H1 (cell line): ENCODE measurements at regions not wholly inside any gene's neighbourhood (a gene's known extent, or its start where the extent isn't known, plus 50 kb on each side); places are given as distances from the start of the nearest gene placed in this dataset.

Experiments
- CTCF ChIA-PET: fragments of 300-600 bp; sonication (Branson Sonifier 250); formaldehyde crosslinking; loops from one replicate; lab custom pipeline; 2021; ENCODE audit not compliant: partially characterized antibody; lab: Charles Lee
- POLR2A ChIA-PET: fragments of 300-600 bp; sonication (Branson Sonifier 250); formaldehyde crosslinking; loops from one replicate; lab custom pipeline; 2021; ENCODE audit warnings: inconsistent platforms; ENCODE audit not compliant: partially characterized antibody; lab: Charles Lee
- DNase-seq, 2 experiments: peaks; one replicate each; pipeline versions ENCODE4 v3.0.0 to v3.0.0-alpha.2; 2010 to 2022; ENCODE audit warnings: low spot score in 2 of 2, low read depth in 1 of 2, mixed read lengths in 1 of 2
- FAIRE-seq: peaks from 2 replicates; lab custom pipeline; 2011; peaks lifted over from hg19 to GRCh38; lab: Jason Lieb, UNC
- H2AFZ ChIP-seq: 2 replicates; pipeline ENCODE4 v1.8.1; 2012; ENCODE audit warnings: low read length, inconsistent platforms
- H2AK5ac ChIP-seq: 2 replicates; pipeline ENCODE4 v1.6.1; 2013; ENCODE audit warnings: low read depth, low read length
- H2BK120ac ChIP-seq: replicated peaks from 2 replicates; pipeline ENCODE3; 2013; ENCODE audit warnings: low read depth, low read length, inconsistent platforms
- H2BK12ac ChIP-seq: 2 replicates; pipeline ENCODE4 v1.6.1; 2013; ENCODE audit warnings: low read depth, low read length
- H2BK15ac ChIP-seq: 2 replicates; pipeline ENCODE4 v1.6.1; 2013; ENCODE audit warnings: low read length
- H2BK20ac ChIP-seq: 2 replicates; pipeline ENCODE4 v1.6.1; 2013; ENCODE audit warnings: low read length
- H2BK5ac ChIP-seq: 2 replicates; pipeline ENCODE4 v1.6.1; 2013; ENCODE audit warnings: low read depth, low read length
- H3K14ac ChIP-seq: 2 replicates; pipeline ENCODE4 v1.6.1; 2013; ENCODE audit warnings: inconsistent platforms; ENCODE audit not compliant: insufficient read length
- H3K18ac ChIP-seq: 2 replicates; pipeline ENCODE4 v1.6.1; 2013; ENCODE audit warnings: low read length; ENCODE audit errors: extremely low read depth
- H3K23ac ChIP-seq: 2 replicates; pipeline ENCODE4 v1.6.1; 2013; ENCODE audit warnings: inconsistent platforms; ENCODE audit not compliant: insufficient read length
- H3K23me2 ChIP-seq: 2 replicates; pipeline ENCODE4 v1.6.1; 2013; ENCODE audit warnings: low read depth, low read length
- H3K27ac ChIP-seq: 2 replicates; pipeline ENCODE4 v1.6.1; 2011; ENCODE audit warnings: low read depth, low read length, inconsistent platforms
- H3K27me3 ChIP-seq, 4 experiments: replicated peaks in 1 of 4; 1 replicate in 1 of 4; 2 replicates in 3 of 4; pipeline versions ENCODE4 v1.6.1 to v1.8.1; 2011 to 2013; ENCODE audit warnings: low read length in 3 of 4, mild to moderate bottlenecking in 3 of 4, inconsistent platforms in 2 of 4, mixed read lengths in 2 of 4, moderate library complexity in 1 of 4; ENCODE audit not compliant: control insufficient read depth in 3 of 4, insufficient read depth in 3 of 4; ENCODE audit errors: extremely low read depth in 1 of 4
- H3K36me3 ChIP-seq, 4 experiments: 2 replicates each; pipeline versions ENCODE4 v1.6.1 to v1.8.1; 2011 to 2013; ENCODE audit warnings: mild to moderate bottlenecking in 4 of 4, low read length in 3 of 4, moderate library complexity in 2 of 4, control low read depth in 1 of 4, inconsistent platforms in 1 of 4; ENCODE audit not compliant: insufficient read depth in 4 of 4, control insufficient read depth in 2 of 4
- H3K4ac ChIP-seq: replicated peaks from 2 replicates; pipeline ENCODE3; 2013; ENCODE audit warnings: low read length, low read depth, mixed read lengths, inconsistent platforms; ENCODE audit not compliant: insufficient read length
- H3K4me1 ChIP-seq, 4 experiments: replicated peaks in 1 of 4; 1 replicate in 1 of 4; 2 replicates in 3 of 4; pipeline versions ENCODE4 v1.6.1 to v1.8.1; 2011 to 2013; ENCODE audit warnings: low read length in 3 of 4, inconsistent platforms in 2 of 4, mixed read lengths in 1 of 4; ENCODE audit not compliant: insufficient read depth in 4 of 4, control insufficient read depth in 3 of 4
- H3K4me2 ChIP-seq, 2 experiments: 2 replicates each; pipeline versions ENCODE4 v1.6.1 to v1.8.1; 2011 to 2013; ENCODE audit warnings: low read depth in 2 of 2, low read length in 2 of 2, control low read depth in 1 of 2, inconsistent platforms in 1 of 2, mild to moderate bottlenecking in 1 of 2; ENCODE audit not compliant: insufficient read depth in 1 of 2
- H3K4me3 ChIP-seq, 4 experiments: fragments of 200-600, 300-600 bp in 1 of 4; sonication (generic), shearing (Covaris generic), sonication (Bioruptor Twin) in 1 of 4; 2 replicates each; pipeline versions ENCODE4 v1.5.1 to v1.8.1; 2011 to 2016; ENCODE audit warnings: low read length in 4 of 4, low read depth in 3 of 4, control low read depth in 2 of 4, inconsistent platforms in 2 of 4, mild to moderate bottlenecking in 2 of 4, mixed read lengths in 1 of 4, moderate library complexity in 1 of 4; ENCODE audit not compliant: insufficient read depth in 2 of 4; ENCODE audit errors: extremely low read depth in 1 of 4
- H3K56ac ChIP-seq: replicated peaks from 2 replicates; pipeline ENCODE3; 2013; ENCODE audit warnings: low read depth, mild to moderate bottlenecking, mixed read lengths, low read length, inconsistent platforms; ENCODE audit not compliant: insufficient read length
- H3K79me1 ChIP-seq: 2 replicates; pipeline ENCODE4 v1.6.1; 2013; ENCODE audit warnings: low read depth, low read length, control low read depth
- H3K79me2 ChIP-seq, 2 experiments: 2 replicates each; pipeline versions ENCODE4 v1.6.1 to v1.8.1; 2012 to 2013; ENCODE audit warnings: low read length in 2 of 2, mild to moderate bottlenecking in 2 of 2, inconsistent platforms in 1 of 2; ENCODE audit not compliant: insufficient read depth in 2 of 2, control insufficient read depth in 1 of 2
- H3K9ac ChIP-seq, 4 experiments: replicated peaks in 1 of 4; 1 replicate in 1 of 4; 2 replicates in 3 of 4; pipeline versions ENCODE4 v1.6.1 to v1.8.1; 2011 to 2013; ENCODE audit warnings: low read depth in 3 of 4, low read length in 3 of 4, control low read depth in 2 of 4, mild to moderate bottlenecking in 2 of 4, moderate library complexity in 2 of 4, inconsistent platforms in 1 of 4; ENCODE audit errors: extremely low read depth in 1 of 4
- H3K9me3 ChIP-seq, 2 experiments: 2 replicates each; pipeline versions ENCODE4 v1.6.1 to v1.8.1; 2012 to 2013; ENCODE audit warnings: mild to moderate bottlenecking in 2 of 2, moderate library complexity in 2 of 2, control low read depth in 1 of 2, inconsistent platforms in 1 of 2, low read depth in 1 of 2, low read length in 1 of 2, mixed read lengths in 1 of 2; ENCODE audit not compliant: insufficient read depth in 2 of 2
- H4K20me1 ChIP-seq, 2 experiments: replicated peaks in 1 of 2; 2 replicates each; pipeline versions ENCODE3 to v1.8.1; 2011 to 2013; ENCODE audit warnings: inconsistent platforms in 2 of 2, low read length in 2 of 2, mild to moderate bottlenecking in 1 of 2; ENCODE audit not compliant: insufficient read depth in 2 of 2, control insufficient read depth in 1 of 2
- H4K5ac ChIP-seq: 2 replicates; pipeline ENCODE4 v1.6.1; 2013; ENCODE audit warnings: low read length, low read depth, mixed read lengths, inconsistent platforms; ENCODE audit not compliant: insufficient read length
- H4K8ac ChIP-seq: 2 replicates; pipeline ENCODE4 v1.8.0; 2013; ENCODE audit warnings: mild to moderate bottlenecking, moderate library complexity, low read length, inconsistent platforms; ENCODE audit not compliant: insufficient read depth; ENCODE audit errors: extremely low read depth
- H4K91ac ChIP-seq: replicated peaks from 2 replicates; pipeline ENCODE3; 2013; ENCODE audit warnings: low read length, mixed read lengths, inconsistent platforms; ENCODE audit not compliant: insufficient read length
- EP300 ChIP-seq, 2 experiments: IDR thresholded peaks; 1 replicate in 1 of 2; 2 replicates in 1 of 2; pipeline ENCODE4 v1.6.1; 2011 to 2012; ENCODE audit warnings: low read depth in 2 of 2, low read length in 2 of 2, mild to moderate bottlenecking in 2 of 2, borderline replicate concordance in 1 of 2, inconsistent platforms in 1 of 2, moderate library complexity in 1 of 2
- JUND ChIP-seq: IDR thresholded peaks from 2 replicates; pipeline ENCODE4 v1.6.1; 2011; ENCODE audit warnings: mild to moderate bottlenecking, improper control_type of control experiment, low read length
- KDM5A ChIP-seq: fragments of 200-600 bp; IDR thresholded peaks from 2 replicates; pipeline ENCODE4 v1.7.1; 2012; ENCODE audit warnings: mild to moderate bottlenecking, low read length, inconsistent platforms, mixed read lengths

- Histone ChIP-seq H3K14ac (no peak overlapping the region), H3K4ac (no peak overlapping the region), H2BK5ac (no peak overlapping the region), H2BK15ac (no peak overlapping the region), H3K27me3 (no peaks in the 10 kb centered on the region), H2BK20ac (no peak overlapping the region), H3K9me3 (no peaks in the 10 kb centered on the region; a peak in 1 of 4 replicates), H3K4me3 (no peak overlapping the region), H2AFZ (no peak overlapping the region), H3K18ac (no peak overlapping the region), H3K23me2 (no peaks in the 10 kb centered on the region; the same call in 1 of the 2 replicates), H4K91ac (no peak overlapping the region), H3K9ac (no peak overlapping the region), H3K4me1 (peaks cover 0 to 3% (median 0%) of the 10 kb centered on the region in 4 experiments; a peak in 1 of 7 replicates), H2AK5ac (no peak overlapping the region), H4K8ac (no peak overlapping the region), H3K79me1 (no peaks in the 10 kb centered on the region), H3K4me2 (no peak overlapping the region), H3K56ac (no peak overlapping the region), H3K79me2 (no peaks in the 10 kb centered on the region), H3K36me3 (no peaks in the 10 kb centered on the region)
- POLR2A ChIA-PET = no interaction called here
- DNase-seq = no peak
- no peak for TF ChIP-seq JUND
- no peak for TF ChIP-seq KDM5A
- TF ChIP-seq EP300 (IDR thresholded peaks at IDR 0.05; ENCODE audit: borderline replicate concordance in 1 of 2, low read depth in 2 of 2, low read length in 2 of 2) = no peak
- TF ChIP-seq, all 59 proteins: peak for 0
- CTCF ChIA-PET = interaction anchor here (0.7 to 1.7 kb wide), 4 partner anchors 10 to 423 kb away, joined by 3 to 7 read pairs (median 3); no protein-coding TSS in a partner anchor
- Histone ChIP-seq H2BK12ac (no peak overlapping the region), H2BK120ac (no peak overlapping the region), H4K5ac (no peak overlapping the region), H3K23ac (no peak overlapping the region), H3K27ac (no peak overlapping the region), H4K20me1 (no peaks in the 10 kb centered on the region)
- FAIRE-seq = no peak
Observed at GRCh38 chr7:12517451-12517850, 53.1 kb upstream of the SCIN start.
